ENCODE measurements at regions not wholly inside any gene's neighbourhood (a gene's known extent, or its start where the extent isn't known, plus 50 kb on each side); places are given as distances from the start of the nearest gene placed in this dataset.

- Mint-ChIP-seq H3K9me3 (peaks cover 0 to 23% (median 6%) of the 10 kb centered on the region in 7 donors), H3K27ac (no peak overlapping the region), H3K4me3 (no peak overlapping the region), H3K36me3 (no peaks in the 10 kb centered on the region), H3K27me3 (no peaks in the 10 kb centered on the region), H3K4me1 (no peaks in the 10 kb centered on the region)
- Histone ChIP-seq H3K36me3 (ENCODE audit: control insufficient read depth, insufficient read depth, low read length) (no peaks in the 10 kb centered on the region), H3K4me3 (ENCODE audit: low read depth, low read length) (no peak overlapping the region), H3K9me3 (ENCODE audit: control insufficient read depth in 2 of 2, low read length in 2 of 2) (peaks cover 0 to 5% of the 10 kb centered on the region in 2 experiments), H3K4me1 (ENCODE audit: control insufficient read depth, insufficient read depth, low read length, poor library complexity, severe bottlenecking) (no peaks in the 10 kb centered on the region), H3K27ac (ENCODE audit: insufficient read depth, low read length, poor library complexity, severe bottlenecking) (no peak overlapping the region), H3K27me3 (ENCODE audit: control insufficient read depth, insufficient read depth, low read length) (no peaks in the 10 kb centered on the region)
- no peak for ATAC-seq (ENCODE audit: low read depth in 2 of 2)
- DNase-seq: no peak
Measured at GRCh38 chr3:6571448-6571847, 289.5 kb upstream of the GRM7 start.

DNA sequence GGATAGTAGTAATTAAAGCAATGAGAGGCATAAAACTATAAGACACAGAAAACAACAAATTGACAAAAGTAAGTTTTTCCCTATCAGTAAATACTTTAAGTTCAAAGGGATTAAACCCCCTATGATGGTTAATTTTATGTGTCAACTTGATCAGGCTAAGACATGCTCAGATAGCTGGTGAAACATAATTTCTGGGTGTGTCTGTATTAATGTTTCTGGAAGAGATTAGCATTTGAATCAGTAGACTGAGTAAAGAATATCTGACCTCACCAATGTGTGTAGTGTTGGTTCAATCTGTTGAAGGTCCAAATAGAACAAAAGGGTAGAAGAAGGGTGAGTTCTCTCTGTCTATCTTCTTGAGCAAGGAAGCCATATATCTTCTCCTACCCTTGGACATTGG lies 283.3 kb upstream of the GRM7 start:
- Histone ChIP-seq H3K9me3 (ENCODE audit: control insufficient read depth in 2 of 2, low read length in 2 of 2) (peaks cover 3 to 4% of the 10 kb centered on the region in 2 experiments), H3K4me3 (ENCODE audit: low read depth, low read length) (no peak overlapping the region), H3K27me3 (ENCODE audit: control insufficient read depth, insufficient read depth, low read length) (no peaks in the 10 kb centered on the region), H3K27ac (ENCODE audit: insufficient read depth, low read length, poor library complexity, severe bottlenecking) (no peak overlapping the region), H3K4me1 (ENCODE audit: control insufficient read depth, insufficient read depth, low read length, poor library complexity, severe bottlenecking) (no peaks in the 10 kb centered on the region), H3K36me3 (ENCODE audit: control insufficient read depth, insufficient read depth, low read length) (no peaks in the 10 kb centered on the region)
- Mint-ChIP-seq H3K27me3 (no peaks in the 10 kb centered on the region), H3K36me3 (no peaks in the 10 kb centered on the region), H3K4me1 (no peaks in the 10 kb centered on the region), H3K27ac (no peak overlapping the region), H3K4me3 (no peak overlapping the region), H3K9me3 (peaks cover 0 to 10% (median 2%) of the 10 kb centered on the region in 7 donors)
- ATAC-seq (ENCODE audit: low read depth in 2 of 2): no peak
- no peak for DNase-seq

DNA sequence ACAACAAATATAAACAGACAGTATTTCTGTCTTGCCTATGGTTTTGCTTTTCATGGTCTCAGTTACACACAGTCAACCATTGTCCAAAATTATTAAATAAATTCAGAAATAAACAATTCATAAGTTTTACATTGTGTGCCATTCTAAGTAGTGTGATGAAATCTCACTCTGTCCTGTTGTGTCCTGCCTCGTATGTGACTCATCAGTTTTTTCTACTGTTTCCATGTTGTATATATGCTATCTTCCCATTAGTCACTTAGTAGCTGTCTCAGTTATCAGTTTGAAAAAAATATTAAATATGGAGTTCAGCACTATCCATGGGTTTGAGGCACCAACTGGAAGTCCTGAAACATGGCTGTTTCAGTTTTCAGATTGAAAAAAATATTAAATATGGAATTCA lies 282.4 kb upstream of the GRM7 start:
- DNase-seq (no peak), ATAC-seq (ENCODE audit: low read depth in 2 of 2) (no peak)
- no peaks in the 10 kb centered on the region for H3K36me3 ChIP-seq (ENCODE audit: control insufficient read depth, insufficient read depth, low read length)
- H3K4me1 ChIP-seq (ENCODE audit: control insufficient read depth, insufficient read depth, low read length, poor library complexity, severe bottlenecking): no peaks in the 10 kb centered on the region
- Mint-ChIP-seq H3K9me3 (peaks cover 0 to 10% (median 4%) of the 10 kb centered on the region in 7 donors), H3K4me3 (no peak overlapping the region), H3K4me1 (no peaks in the 10 kb centered on the region), H3K27ac (no peak overlapping the region), H3K36me3 (no peaks in the 10 kb centered on the region), H3K27me3 (no peaks in the 10 kb centered on the region)
- H3K27me3 ChIP-seq (ENCODE audit: control insufficient read depth, insufficient read depth, low read length): no peaks in the 10 kb centered on the region
- no peak overlapping the region for H3K27ac ChIP-seq (ENCODE audit: insufficient read depth, low read length, poor library complexity, severe bottlenecking)
- H3K9me3 ChIP-seq (ENCODE audit: control insufficient read depth in 2 of 2, low read length in 2 of 2): peaks cover 3 to 4% of the 10 kb centered on the region in 2 experiments
- H3K4me3 ChIP-seq (ENCODE audit: low read depth, low read length): no peak overlapping the region

DNA sequence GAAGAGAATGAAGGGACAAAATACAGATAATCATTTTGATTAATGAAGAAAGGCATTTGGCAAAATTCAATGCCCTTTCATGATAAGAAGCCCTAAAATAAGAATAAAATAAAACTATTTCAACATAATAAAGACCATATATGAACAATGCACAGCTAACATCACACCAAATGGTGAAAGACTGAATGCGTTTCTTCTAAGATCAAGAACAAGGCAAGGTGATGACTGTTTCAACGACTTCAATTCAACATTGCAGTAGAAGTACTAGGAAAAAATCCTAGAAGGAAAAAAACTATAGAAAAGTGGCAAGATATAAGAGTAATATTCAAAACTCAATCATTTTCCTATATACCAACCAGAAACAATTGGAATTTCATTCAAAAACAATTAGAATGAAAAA lies 280.1 kb upstream of the GRM7 start:
- H3K4me3 Mint-ChIP-seq: no peak overlapping the region
- Histone ChIP-seq H3K27ac (ENCODE audit: insufficient read depth, low read length, poor library complexity, severe bottlenecking) (no peak overlapping the region), H3K27me3 (ENCODE audit: control insufficient read depth, insufficient read depth, low read length) (no peaks in the 10 kb centered on the region), H3K9me3 (ENCODE audit: control insufficient read depth in 2 of 2, low read length in 2 of 2) (peaks cover 0 to 3% of the 10 kb centered on the region in 2 experiments), H3K4me1 (ENCODE audit: control insufficient read depth, insufficient read depth, low read length, poor library complexity, severe bottlenecking) (no peaks in the 10 kb centered on the region), H3K36me3 (ENCODE audit: control insufficient read depth, insufficient read depth, low read length) (no peaks in the 10 kb centered on the region), H3K4me3 (ENCODE audit: low read depth, low read length) (no peak overlapping the region)
- H3K27me3 Mint-ChIP-seq: no peaks in the 10 kb centered on the region
- peaks cover 0 to 13% (median 5%) of the 10 kb centered on the region in 7 donors for H3K9me3 Mint-ChIP-seq
- DNase-seq (no peak), ATAC-seq (ENCODE audit: low read depth in 2 of 2) (no peak)
- no peaks in the 10 kb centered on the region for H3K36me3 Mint-ChIP-seq
- H3K4me1 Mint-ChIP-seq: no peaks in the 10 kb centered on the region
- no peak overlapping the region for H3K27ac Mint-ChIP-seq

- Mint-ChIP-seq H3K4me1 (no peaks in the 10 kb centered on the region), H3K36me3 (no peaks in the 10 kb centered on the region), H3K27ac (no peak overlapping the region), H3K9me3 (peaks cover 0 to 34% (median 10%) of the 10 kb centered on the region in 7 donors), H3K27me3 (no peaks in the 10 kb centered on the region), H3K4me3 (no peak overlapping the region)
- no peak overlapping the region for H3K4me3 ChIP-seq (ENCODE audit: low read depth, low read length)
- no peaks in the 10 kb centered on the region for H3K36me3 ChIP-seq (ENCODE audit: control insufficient read depth, insufficient read depth, low read length)
- no peak overlapping the region for H3K27ac ChIP-seq (ENCODE audit: insufficient read depth, low read length, poor library complexity, severe bottlenecking)
- H3K27me3 ChIP-seq (ENCODE audit: control insufficient read depth, insufficient read depth, low read length): no peaks in the 10 kb centered on the region
- DNase-seq: no peak
- ATAC-seq (ENCODE audit: low read depth in 2 of 2): no peak
- H3K4me1 ChIP-seq (ENCODE audit: control insufficient read depth, insufficient read depth, low read length, poor library complexity, severe bottlenecking): no peaks in the 10 kb centered on the region
- peaks cover 0 to 3% of the 10 kb centered on the region in 2 experiments for H3K9me3 ChIP-seq (ENCODE audit: control insufficient read depth in 2 of 2, low read length in 2 of 2)
Measured at GRCh38 chr3:6585360-6585759, 275.6 kb upstream of the GRM7 start.

- Mint-ChIP-seq H3K4me3 (no peak overlapping the region), H3K27ac (peak overlapping the region in 1 of 3 donors; percentile 3), H3K4me1 (no peaks in the 10 kb centered on the region), H3K9me3 (peaks cover 0 to 18% (median 9%) of the 10 kb centered on the region in 7 donors), H3K36me3 (no peaks in the 10 kb centered on the region), H3K27me3 (no peaks in the 10 kb centered on the region)
- no peaks in the 10 kb centered on the region for H3K36me3 ChIP-seq (ENCODE audit: control insufficient read depth, insufficient read depth, low read length)
- no peaks in the 10 kb centered on the region for H3K9me3 ChIP-seq (ENCODE audit: control insufficient read depth in 2 of 2, low read length in 2 of 2)
- H3K4me1 ChIP-seq (ENCODE audit: control insufficient read depth, insufficient read depth, low read length, poor library complexity, severe bottlenecking): no peaks in the 10 kb centered on the region
- ATAC-seq (ENCODE audit: low read depth in 2 of 2): no peak
- no peak overlapping the region for H3K4me3 ChIP-seq (ENCODE audit: low read depth, low read length)
- H3K27ac ChIP-seq (ENCODE audit: insufficient read depth, low read length, poor library complexity, severe bottlenecking): no peak overlapping the region
- no peaks in the 10 kb centered on the region for H3K27me3 ChIP-seq (ENCODE audit: control insufficient read depth, insufficient read depth, low read length)
- no peak for DNase-seq
Measured at GRCh38 chr3:6600237-6600636, 260.7 kb upstream of the GRM7 start.

- H3K27ac ChIP-seq (ENCODE audit: insufficient read depth, low read length, poor library complexity, severe bottlenecking): no peak overlapping the region
- no peaks in the 10 kb centered on the region for H3K36me3 ChIP-seq (ENCODE audit: control insufficient read depth, insufficient read depth, low read length)
- Mint-ChIP-seq H3K27ac (no peak overlapping the region), H3K4me1 (no peaks in the 10 kb centered on the region), H3K36me3 (no peaks in the 10 kb centered on the region), H3K9me3 (peaks cover 0 to 16% (median 10%) of the 10 kb centered on the region in 7 donors), H3K27me3 (no peaks in the 10 kb centered on the region), H3K4me3 (no peak overlapping the region)
- ATAC-seq (ENCODE audit: low read depth in 2 of 2) (no peak), DNase-seq (no peak)
- no peak overlapping the region for H3K4me3 ChIP-seq (ENCODE audit: low read depth, low read length)
- H3K27me3 ChIP-seq (ENCODE audit: control insufficient read depth, insufficient read depth, low read length): no peaks in the 10 kb centered on the region
- no peaks in the 10 kb centered on the region for H3K9me3 ChIP-seq (ENCODE audit: control insufficient read depth in 2 of 2, low read length in 2 of 2)
- H3K4me1 ChIP-seq (ENCODE audit: control insufficient read depth, insufficient read depth, low read length, poor library complexity, severe bottlenecking): no peaks in the 10 kb centered on the region
Measured at GRCh38 chr3:6601374-6601773, 259.5 kb upstream of the GRM7 start.

DNA sequence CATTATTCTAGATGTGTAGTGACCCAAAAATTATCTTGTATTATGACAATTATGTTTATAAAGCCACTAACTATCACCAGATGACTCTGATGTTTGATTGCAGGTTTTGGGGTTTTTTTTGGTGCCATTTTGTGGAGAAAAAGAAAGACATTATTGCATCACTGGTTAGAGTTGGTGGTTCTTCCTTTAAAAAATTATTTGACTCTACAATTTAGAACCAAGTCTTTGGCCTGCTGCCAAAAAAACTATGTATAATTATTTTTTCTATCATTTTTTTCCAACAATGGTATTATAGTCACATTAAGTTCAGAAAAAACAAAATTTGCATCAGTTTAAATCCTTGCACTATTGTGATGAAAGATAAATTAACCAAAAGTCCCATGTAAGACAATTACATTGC lies 258.6 kb upstream of the GRM7 start:
- ATAC-seq (ENCODE audit: low read depth in 2 of 2): no peak
- H3K9me3 ChIP-seq (ENCODE audit: control insufficient read depth in 2 of 2, low read length in 2 of 2): no peaks in the 10 kb centered on the region
- no peaks in the 10 kb centered on the region for H3K4me1 ChIP-seq (ENCODE audit: control insufficient read depth, insufficient read depth, low read length, poor library complexity, severe bottlenecking)
- H3K36me3 ChIP-seq (ENCODE audit: control insufficient read depth, insufficient read depth, low read length): no peaks in the 10 kb centered on the region
- Mint-ChIP-seq H3K27ac (no peak overlapping the region), H3K36me3 (no peaks in the 10 kb centered on the region), H3K4me1 (no peaks in the 10 kb centered on the region), H3K4me3 (no peak overlapping the region), H3K27me3 (no peaks in the 10 kb centered on the region), H3K9me3 (peaks cover 0 to 15% (median 10%) of the 10 kb centered on the region in 7 donors)
- DNase-seq: no peak
- no peaks in the 10 kb centered on the region for H3K27me3 ChIP-seq (ENCODE audit: control insufficient read depth, insufficient read depth, low read length)
- no peak overlapping the region for H3K4me3 ChIP-seq (ENCODE audit: low read depth, low read length)
- H3K27ac ChIP-seq (ENCODE audit: insufficient read depth, low read length, poor library complexity, severe bottlenecking): no peak overlapping the region

Measured in CD4-positive, CD25-positive, alpha-beta regulatory T cell (primary cell).